ENCODE measurements at regions not wholly inside any gene's neighbourhood (a gene's known extent, or its start where the extent isn't known, plus 50 kb on each side); places are given as distances from the start of the nearest gene placed in this dataset.
"Not testable (repeated sequence)": the region's sequence is repeated elsewhere in the genome, so short reads cannot be mapped to it uniquely, and the experiment has no call there.

GRCh38 chr6:6812427-6812826 lies 223.9 kb downstream of the LY86 start:
- no peak for DNase-seq (ENCODE audit: low spot score)

GRCh38 chr6:6815732-6816131 lies 227.2 kb downstream of the LY86 start:
- no peak for DNase-seq (ENCODE audit: low spot score)

GRCh38 chr6:6816716-6817115 lies 228.2 kb downstream of the LY86 start:
- DNase-seq (ENCODE audit: low spot score): no peak

- no peak for DNase-seq (ENCODE audit: low spot score)
Measured at GRCh38 chr6:6818078-6818639, 229.6 kb downstream of the LY86 start.

GRCh38 chr6:6820641-6821238 lies 232.2 kb downstream of the LY86 start:
- DNase-seq (ENCODE audit: low spot score): no peak

- DNase-seq (ENCODE audit: low spot score): no peak
Measured at GRCh38 chr6:6821639-6822261, 233.2 kb downstream of the LY86 start.

GRCh38 chr6:6823030-6823429 lies 234.5 kb downstream of the LY86 start:
- no peak for DNase-seq (ENCODE audit: low spot score)

- no peak for DNase-seq (ENCODE audit: low spot score)
Measured at GRCh38 chr6:6823568-6824224, 235.2 kb downstream of the LY86 start.

GRCh38 chr6:6824381-6824780 lies 235.9 kb downstream of the LY86 start:
- no peak for DNase-seq (ENCODE audit: low spot score)

- no peak for DNase-seq (ENCODE audit: low spot score)
Measured at GRCh38 chr6:6825193-6825784, 236.8 kb downstream of the LY86 start.

GRCh38 chr6:6826095-6826901 lies 237.8 kb downstream of the LY86 start:
- no peak for DNase-seq (ENCODE audit: low spot score)

- no peak for DNase-seq (ENCODE audit: low spot score)
Measured at GRCh38 chr6:6826961-6827360, 238.4 kb downstream of the LY86 start.

GRCh38 chr6:6829872-6830685 lies 241.6 kb downstream of the LY86 start:
- no peak for DNase-seq (ENCODE audit: low spot score)

GRCh38 chr6:6830686-6831063 lies 242.2 kb downstream of the LY86 start:
- DNase-seq (ENCODE audit: low spot score): not testable (repeated sequence)

- no peak for DNase-seq (ENCODE audit: low spot score)
Measured at GRCh38 chr6:6832439-6832838, 243.9 kb downstream of the LY86 start.

GRCh38 chr6:6834356-6835222 lies 246.1 kb downstream of the LY86 start:
- no peak for DNase-seq (ENCODE audit: low spot score)

GRCh38 chr6:6835223-6835503 lies 246.6 kb downstream of the LY86 start:
- DNase-seq (ENCODE audit: low spot score): no peak

GRCh38 chr6:6836609-6837406 lies 248.3 kb downstream of the LY86 start:
- DNase-seq (ENCODE audit: low spot score): no peak

GRCh38 chr6:6837541-6838080 lies 249.1 kb downstream of the LY86 start:
- no peak for DNase-seq (ENCODE audit: low spot score)
